ENCODE measurements at regions not wholly inside any gene's neighbourhood (a gene's known extent, or its start where the extent isn't known, plus 50 kb on each side); places are given as distances from the start of the nearest gene placed in this dataset.

DNA sequence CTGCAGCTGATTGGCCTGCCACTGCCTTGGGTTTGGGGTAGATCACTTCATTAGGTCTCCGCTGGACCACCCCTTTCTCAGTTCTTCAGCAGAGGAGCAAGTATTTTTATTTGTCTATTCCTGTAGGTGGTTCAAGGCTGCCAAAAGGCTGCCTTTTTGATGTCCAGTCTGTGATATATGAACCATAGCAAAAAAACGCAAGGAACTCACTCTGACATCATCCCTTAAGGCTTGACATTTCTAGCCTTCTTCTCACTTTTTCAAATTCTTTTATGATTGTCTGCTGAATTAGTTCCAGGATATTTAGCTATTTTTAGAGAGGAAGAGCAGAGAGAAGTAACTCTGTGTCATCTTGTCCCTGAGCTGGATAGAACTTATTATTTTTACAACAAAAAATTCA lies 269.2 kb downstream of the BAMBI start:
- TF ChIP-seq EZH2 (IDR thresholded peaks at IDR 0.05; ENCODE audit: low read length, missing control alignments): no peak
- no peak for TF ChIP-seq CTCF (conservative IDR thresholded peaks at IDR 0.05 in 1 of 2, IDR thresholded peaks at IDR 0.05 in 1 of 2; ENCODE audit: low read depth in 1 of 2, low read length in 2 of 2)

Data from fibroblast of lung (primary cell).